H9 (cell line): ENCODE measurements at regions not wholly inside any gene's neighbourhood (a gene's known extent, or its start where the extent isn't known, plus 50 kb on each side); places are given as distances from the start of the nearest gene placed in this dataset.

Experiments
- DNase-seq: peaks from one replicate; pipeline ENCODE4 v3.0.0-alpha.2; 2017
- H2AFZ ChIP-seq: one replicate; pipeline ENCODE4 v1.6.1; 2013; ENCODE audit warnings: mild to moderate bottlenecking, low read length, control low read depth, moderate library complexity
- H2AK5ac ChIP-seq: 2 replicates; pipeline ENCODE4 v1.6.1; 2013; ENCODE audit warnings: low read length, control low read depth, mixed read lengths; ENCODE audit not compliant: insufficient read length
- H2BK120ac ChIP-seq: one replicate; pipeline ENCODE4 v1.6.1; 2013; ENCODE audit warnings: low read depth, mild to moderate bottlenecking, low read length, control low read depth, inconsistent platforms; ENCODE audit not compliant: poor library complexity, severe bottlenecking
- H2BK12ac ChIP-seq: 2 replicates; pipeline ENCODE4 v1.6.1; 2013; ENCODE audit warnings: low read length, control low read depth, mixed read lengths, low read depth; ENCODE audit not compliant: insufficient read length
- H2BK15ac ChIP-seq: 2 replicates; pipeline ENCODE4 v1.6.1; 2013; ENCODE audit warnings: low read depth, low read length, control low read depth
- H2BK20ac ChIP-seq: one replicate; pipeline ENCODE4 v1.6.1; 2013; ENCODE audit warnings: low read depth, mild to moderate bottlenecking, low read length, control low read depth, inconsistent platforms; ENCODE audit not compliant: poor library complexity, severe bottlenecking
- H2BK5ac ChIP-seq: 2 replicates; pipeline ENCODE4 v1.6.1; 2013; ENCODE audit warnings: low read length, control low read depth, mixed read lengths; ENCODE audit not compliant: insufficient read length
- H3K14ac ChIP-seq: 2 replicates; pipeline ENCODE4 v1.6.1; 2013; ENCODE audit warnings: low read length, control low read depth; ENCODE audit not compliant: insufficient read depth
- H3K18ac ChIP-seq: 2 replicates; pipeline ENCODE4 v1.6.1; 2013; ENCODE audit warnings: low read depth, mild to moderate bottlenecking, mixed read lengths, low read length, control low read depth; ENCODE audit not compliant: insufficient read length
- H3K23ac ChIP-seq: 2 replicates; pipeline ENCODE4 v1.6.1; 2013; ENCODE audit warnings: low read length, control low read depth, mixed read lengths, low read depth; ENCODE audit not compliant: insufficient read length
- H3K23me2 ChIP-seq: 2 replicates; pipeline ENCODE4 v1.6.1; 2013; ENCODE audit warnings: low read depth, mild to moderate bottlenecking, mixed read lengths, low read length, control low read depth; ENCODE audit not compliant: insufficient read length, poor library complexity, severe bottlenecking
- H3K27ac ChIP-seq: 2 replicates; pipeline ENCODE4 v1.5.1; 2013; ENCODE audit warnings: low read length, control low read depth, mixed read lengths, low read depth; ENCODE audit not compliant: insufficient read length
- H3K27me3 ChIP-seq: 2 replicates; pipeline ENCODE4 v1.6.1; 2013; ENCODE audit warnings: low read length, control low read depth, inconsistent platforms; ENCODE audit not compliant: insufficient read depth
- H3K4ac ChIP-seq: 2 replicates; pipeline ENCODE4 v1.6.1; 2013; ENCODE audit warnings: low read depth, mild to moderate bottlenecking, control low read depth, inconsistent platforms, low read length, moderate library complexity
- H3K4me1 ChIP-seq: 2 replicates; pipeline ENCODE4 v1.6.1; 2013; ENCODE audit warnings: low read length, control low read depth, inconsistent platforms; ENCODE audit not compliant: insufficient read depth
- H3K4me2 ChIP-seq: 2 replicates; pipeline ENCODE4 v1.6.1; 2013; ENCODE audit warnings: low read length, control low read depth, mixed read lengths; ENCODE audit not compliant: insufficient read length, insufficient read depth
- H3K56ac ChIP-seq: 2 replicates; pipeline ENCODE4 v1.6.1; 2013; ENCODE audit warnings: low read depth, mild to moderate bottlenecking, mixed read lengths, low read length, control low read depth; ENCODE audit not compliant: insufficient read length
- H3K79me1 ChIP-seq: 2 replicates; pipeline ENCODE4 v1.6.1; 2013; ENCODE audit warnings: low read depth, mild to moderate bottlenecking, moderate library complexity, low read length, control low read depth, inconsistent platforms; ENCODE audit not compliant: insufficient read depth, poor library complexity, severe bottlenecking
- H3K79me2 ChIP-seq: 2 replicates; pipeline ENCODE4 v1.6.1; 2013; ENCODE audit warnings: low read length, control low read depth, inconsistent platforms; ENCODE audit not compliant: insufficient read depth
- H3K9ac ChIP-seq: 2 replicates; pipeline ENCODE4 v1.6.1; 2013; ENCODE audit warnings: low read length, control low read depth, mixed read lengths; ENCODE audit not compliant: insufficient read length; ENCODE audit errors: extremely low read depth
- H3K9me3 ChIP-seq: one replicate; pipeline ENCODE4 v1.6.1; 2013; ENCODE audit warnings: low read depth, low read length, inconsistent platforms; ENCODE audit not compliant: control insufficient read depth
- H3T11ph ChIP-seq: one replicate; pipeline ENCODE4 v1.6.1; 2013; ENCODE audit warnings: mild to moderate bottlenecking, low read length, control low read depth, inconsistent platforms
- H4K20me1 ChIP-seq: one replicate; pipeline ENCODE4 v1.6.1; 2013; ENCODE audit not compliant: control insufficient read depth, insufficient read length, insufficient read depth
- H4K5ac ChIP-seq: 2 replicates; pipeline ENCODE4 v1.6.1; 2013; ENCODE audit warnings: low read depth, mild to moderate bottlenecking, mixed read lengths, low read length, control low read depth; ENCODE audit not compliant: insufficient read length
- H4K8ac ChIP-seq: replicated peaks from 2 replicates; pipeline ENCODE4 v1.6.1; 2013; ENCODE audit warnings: low read length, control low read depth, mixed read lengths, low read depth; ENCODE audit not compliant: insufficient read length
- H4K91ac ChIP-seq: 2 replicates; pipeline ENCODE4 v1.6.1; 2013; ENCODE audit warnings: low read depth, mild to moderate bottlenecking, moderate library complexity, mixed read lengths, low read length, control low read depth; ENCODE audit not compliant: insufficient read length
- H3K27ac Mint-ChIP-seq, 3 experiments: 2 replicates in 2 of 3; 3 replicates in 1 of 3; pipeline ENCODE4 v1.8.0; 2020 to 2021; ENCODE audit warnings: mixed read lengths in 3 of 3, mild to moderate bottlenecking in 1 of 3, moderate library complexity in 1 of 3
- H3K27me3 Mint-ChIP-seq: 2 replicates; pipeline ENCODE4 v1.8.0; 2021; ENCODE audit warnings: low read depth, mild to moderate bottlenecking, moderate library complexity, mixed read lengths
- H3K36me3 Mint-ChIP-seq, 3 experiments: 2 replicates in 2 of 3; 3 replicates in 1 of 3; pipeline ENCODE4 v1.8.0; 2020 to 2021; ENCODE audit warnings: low read depth in 3 of 3, mixed read lengths in 3 of 3; ENCODE audit not compliant: insufficient read depth in 1 of 3
- H3K4me1 Mint-ChIP-seq, 2 experiments: 2 replicates each; pipeline ENCODE4 v1.8.0; 2020; ENCODE audit warnings: mixed read lengths in 2 of 2
- H3K4me3 Mint-ChIP-seq, 2 experiments: 2 replicates in 1 of 2; 3 replicates in 1 of 2; pipeline ENCODE4 v1.8.0; 2020 to 2021; ENCODE audit warnings: mild to moderate bottlenecking in 2 of 2, mixed read lengths in 2 of 2, moderate library complexity in 1 of 2
- H3K9me3 Mint-ChIP-seq, 2 experiments: 2 replicates in 1 of 2; 3 replicates in 1 of 2; pipeline ENCODE4 v1.8.0; 2020; ENCODE audit warnings: mild to moderate bottlenecking in 2 of 2, mixed read lengths in 2 of 2, moderate library complexity in 1 of 2
- CTCF ChIP-seq: fragments of 200-600 bp; sonication (generic); conservative IDR thresholded peaks from 3 replicates; pipeline ENCODE4 v1.8.0; 2021; ENCODE audit warnings: antibody characterized with exemption, mild to moderate bottlenecking
- WGBS: extraction: QIAGEN DNeasy Blood & Tissue Kit; methylation state at CpG from one replicate; pipeline ENCODE4 v1.1.7; 2013; ENCODE audit warnings: missing lambda C conversion rate, low lambda C conversion rate, mixed read lengths; ENCODE audit not compliant: insufficient read length; ENCODE audit errors: extremely low coverage; 5-methylcytosine and 5-hydroxymethylcytosine counted together

- no peak for DNase-seq
- H3K23me2 ChIP-seq: no peaks in the 10 kb centered on the region
- no peak overlapping the region for H3K9ac ChIP-seq
- H2BK5ac ChIP-seq: no peak overlapping the region
- no CpG with 5 or more reads among the region's 3 CpGs for WGBS
- no peak overlapping the region for H3K14ac ChIP-seq
- H3K79me2 ChIP-seq: no peaks in the 10 kb centered on the region
- H3K4me2 ChIP-seq: no peak overlapping the region
- no peak for TF ChIP-seq CTCF
- H3K4me1 ChIP-seq: 0 out of 2 replicates have a peak, but pooled peaks cover 2% of the 10 kb centered on the region
- H3K56ac ChIP-seq: no peak overlapping the region
- no peaks in the 10 kb centered on the region for H3K9me3 ChIP-seq
- H3K18ac ChIP-seq: no peak overlapping the region
- no peak overlapping the region for H3K23ac ChIP-seq
- H3K79me1 ChIP-seq: no peaks in the 10 kb centered on the region
- no peaks in the 10 kb centered on the region for H3K27me3 ChIP-seq
- no peak overlapping the region for H2AK5ac ChIP-seq
- H3K4ac ChIP-seq: no peak overlapping the region
- H3K27ac Mint-ChIP-seq: no peak overlapping the region
- H4K20me1 ChIP-seq: no peaks in the 10 kb centered on the region
- no peak overlapping the region for H3K4me3 Mint-ChIP-seq
- H3K27ac ChIP-seq: no peak overlapping the region
- peaks cover 0 to 2% (median 0%) of the 10 kb centered on the region in 3 experiments; a peak in 1 of 7 replicates for H3K36me3 Mint-ChIP-seq
- H3T11ph ChIP-seq: no peak overlapping the region
- no peak overlapping the region for H4K5ac ChIP-seq
- no peak overlapping the region for H4K91ac ChIP-seq
- no peak overlapping the region for H4K8ac ChIP-seq
- H3K4me1 Mint-ChIP-seq: peaks cover 3 to 20% of the 10 kb centered on the region in 2 experiments; a peak in 3 of 4 replicates
- no peaks in the 10 kb centered on the region for H3K27me3 Mint-ChIP-seq
- no peak overlapping the region for H2BK12ac ChIP-seq
- no peak overlapping the region for H2AFZ ChIP-seq
- peaks cover 2 to 3% of the 10 kb centered on the region in 2 experiments; a peak in 1 of 5 replicates for H3K9me3 Mint-ChIP-seq
- no peak overlapping the region for H2BK20ac ChIP-seq
- no peak overlapping the region for H2BK120ac ChIP-seq
- H2BK15ac ChIP-seq: no peak overlapping the region
These were observed 229.0 kb upstream of the SLCO3A1 start for GRCh38 chr15:91624353-91624968.
